Loucy (cell line): ENCODE measurements at regions not wholly inside any gene's neighbourhood (a gene's known extent, or its start where the extent isn't known, plus 50 kb on each side); places are given as distances from the start of the nearest gene placed in this dataset.

Source experiments
- CTCF ChIP-seq: fragments of 200-600 bp; sonication (generic); conservative IDR thresholded peaks from 2 replicates; pipeline ENCODE4 v1.5.1; 2014; ENCODE audit warnings: mild to moderate bottlenecking, antibody characterized with exemption, low read length
- EZH2phosphoT487 ChIP-seq: fragments of 200-600 bp; IDR thresholded peaks from 2 replicates; pipeline ENCODE4 v1.6.1; 2018; ENCODE audit warnings: antibody characterized with exemption, mild to moderate bottlenecking, moderate library complexity, borderline replicate concordance

- TF ChIP-seq CTCF (no peak), EZH2phosphoT487 (no peak)
These were observed 173.5 kb upstream of the ZNF608 start for GRCh38 chr5:124919747-124920525.
